Natural killer cell (primary cell): ENCODE measurements at regions not wholly inside any gene's neighbourhood (a gene's known extent, or its start where the extent isn't known, plus 50 kb on each side); places are given as distances from the start of the nearest gene placed in this dataset.

ENCODE experiments used
- ATAC-seq, 3 donors: fragments of 150-1000 bp in 2 of 3; fragments of 200-7000 bp in 1 of 3; cut with Tn5 transposase; 1 replicate in 1 of 3; 2 replicates in 2 of 3; pipeline ENCODE4 v1.10.0; 2021; ENCODE audit warnings: mild to moderate bottlenecking in 2 of 3, moderate library complexity in 2 of 3
- DNase-seq, 2 donors: peaks; one replicate each; pipeline versions ENCODE4 v3.0.0 to v3.0.0-alpha.2; 2013 to 2021; ENCODE audit warnings: mixed read lengths in 1 of 2
- H3K27ac ChIP-seq: one replicate; pipeline ENCODE4 v1.5.1; 2013; ENCODE audit warnings: mild to moderate bottlenecking, low read length
- H3K27me3 ChIP-seq: one replicate; pipeline ENCODE4 v1.6.1; 2013; ENCODE audit warnings: low read length; ENCODE audit not compliant: control insufficient read depth, insufficient read depth
- H3K36me3 ChIP-seq: one replicate; pipeline ENCODE4 v1.6.1; 2013; ENCODE audit warnings: low read length; ENCODE audit not compliant: control insufficient read depth, insufficient read depth
- H3K4me1 ChIP-seq: one replicate; pipeline ENCODE4 v1.6.1; 2013; ENCODE audit warnings: low read length; ENCODE audit not compliant: control insufficient read depth, insufficient read depth
- H3K4me3 ChIP-seq: one replicate; pipeline ENCODE4 v1.5.1; 2013; ENCODE audit warnings: low read length
- H3K9me3 ChIP-seq: one replicate; pipeline ENCODE4 v1.6.1; 2013; ENCODE audit warnings: low read length; ENCODE audit not compliant: control insufficient read depth, insufficient read depth
- H3K27ac Mint-ChIP-seq, 2 donors: one replicate each; pipeline ENCODE4 v1.8.0; 2022; ENCODE audit warnings: mild to moderate bottlenecking in 2 of 2, mixed read lengths in 2 of 2, moderate library complexity in 1 of 2
- H3K27me3 Mint-ChIP-seq, 2 donors: one replicate each; pipeline ENCODE4 v1.8.0; 2022; ENCODE audit warnings: low read depth in 2 of 2, mixed read lengths in 2 of 2
- H3K36me3 Mint-ChIP-seq: one replicate; pipeline ENCODE4 v1.8.0; 2022; ENCODE audit warnings: mixed read lengths
- H3K4me1 Mint-ChIP-seq, 2 donors: one replicate each; pipeline ENCODE4 v1.8.0; 2022; ENCODE audit warnings: mixed read lengths in 2 of 2
- H3K4me3 Mint-ChIP-seq: one replicate; pipeline ENCODE4 v1.8.0; 2022; ENCODE audit warnings: mild to moderate bottlenecking, moderate library complexity, mixed read lengths
- H3K9me3 Mint-ChIP-seq, 2 donors: one replicate each; pipeline ENCODE4 v1.8.0; 2022; ENCODE audit warnings: mixed read lengths in 2 of 2
- WGBS: methylation state at CpG from one replicate; pipeline ENCODE4 v1.1.7; 2013; ENCODE audit warnings: missing lambda C conversion rate; ENCODE audit not compliant: insufficient coverage; 5-methylcytosine and 5-hydroxymethylcytosine counted together
- intact Hi-C: fragments of 100-400 bp; cut with micrococcal nuclease; formaldehyde crosslinking; loops from one replicate; pipeline ENCODE4 v1.14.2; 2022
- TF ChIP-seq, protein P1 (sequence below): fragments of 200-600 bp; IDR thresholded peaks from one replicate; pipeline ENCODE4 v1.8.0; 2022; ENCODE audit warnings: antibody characterized with exemption

- Histone ChIP-seq H3K27ac (no peak overlapping the region), H3K36me3 (no peaks in the 10 kb centered on the region), H3K9me3 (no peaks in the 10 kb centered on the region), H3K4me1 (no peaks in the 10 kb centered on the region), H3K4me3 (no peak overlapping the region), H3K27me3 (no peaks in the 10 kb centered on the region)
- intact Hi-C loops: no loop called here
- Mint-ChIP-seq H3K9me3 (no peaks in the 10 kb centered on the region), H3K4me3 (no peak overlapping the region), H3K4me1 (no peaks in the 10 kb centered on the region), H3K27ac (no peak overlapping the region), H3K36me3 (no peaks in the 10 kb centered on the region), H3K27me3 (no peaks in the 10 kb centered on the region)
- 94% methylated on average over 6 of the region's 6 CpGs for WGBS
- DNase-seq (no peak), ATAC-seq (no peak)
- TF ChIP-seq, protein P1, sequence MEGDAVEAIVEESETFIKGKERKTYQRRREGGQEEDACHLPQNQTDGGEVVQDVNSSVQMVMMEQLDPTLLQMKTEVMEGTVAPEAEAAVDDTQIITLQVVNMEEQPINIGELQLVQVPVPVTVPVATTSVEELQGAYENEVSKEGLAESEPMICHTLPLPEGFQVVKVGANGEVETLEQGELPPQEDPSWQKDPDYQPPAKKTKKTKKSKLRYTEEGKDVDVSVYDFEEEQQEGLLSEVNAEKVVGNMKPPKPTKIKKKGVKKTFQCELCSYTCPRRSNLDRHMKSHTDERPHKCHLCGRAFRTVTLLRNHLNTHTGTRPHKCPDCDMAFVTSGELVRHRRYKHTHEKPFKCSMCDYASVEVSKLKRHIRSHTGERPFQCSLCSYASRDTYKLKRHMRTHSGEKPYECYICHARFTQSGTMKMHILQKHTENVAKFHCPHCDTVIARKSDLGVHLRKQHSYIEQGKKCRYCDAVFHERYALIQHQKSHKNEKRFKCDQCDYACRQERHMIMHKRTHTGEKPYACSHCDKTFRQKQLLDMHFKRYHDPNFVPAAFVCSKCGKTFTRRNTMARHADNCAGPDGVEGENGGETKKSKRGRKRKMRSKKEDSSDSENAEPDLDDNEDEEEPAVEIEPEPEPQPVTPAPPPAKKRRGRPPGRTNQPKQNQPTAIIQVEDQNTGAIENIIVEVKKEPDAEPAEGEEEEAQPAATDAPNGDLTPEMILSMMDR: no peak
Observed at GRCh38 chr4:56184214-56184613, 203.1 kb downstream of the AASDH start.

- DNase-seq (no peak), ATAC-seq (no peak)
- WGBS: 71% methylated on average over 11 of the region's 11 CpGs
- Mint-ChIP-seq H3K27me3 (no peaks in the 10 kb centered on the region), H3K27ac (no peak overlapping the region), H3K9me3 (no peaks in the 10 kb centered on the region), H3K4me3 (no peak overlapping the region), H3K36me3 (no peaks in the 10 kb centered on the region), H3K4me1 (no peaks in the 10 kb centered on the region)
- H3K9me3 ChIP-seq: no peaks in the 10 kb centered on the region
- intact Hi-C loops: no loop called here
- H3K27me3 ChIP-seq: no peaks in the 10 kb centered on the region
- no peak overlapping the region for H3K27ac ChIP-seq
- H3K4me1 ChIP-seq: no peaks in the 10 kb centered on the region
- TF ChIP-seq, protein P1: no peak
- H3K4me3 ChIP-seq: no peak overlapping the region
- no peaks in the 10 kb centered on the region for H3K36me3 ChIP-seq
Observed at GRCh38 chr4:56183344-56183959, 203.8 kb downstream of the AASDH start.

GRCh38 chr4:56182356-56182755 is 204.9 kb downstream of the AASDH start:
- H3K4me3 Mint-ChIP-seq: no peak overlapping the region
- no peak for ATAC-seq
- H3K9me3 ChIP-seq: no peaks in the 10 kb centered on the region
- intact Hi-C loops: no loop called here
- no peaks in the 10 kb centered on the region for H3K27me3 ChIP-seq
- H3K27me3 Mint-ChIP-seq: no peaks in the 10 kb centered on the region
- no peak overlapping the region for H3K27ac ChIP-seq
- TF ChIP-seq, protein P1: no peak
- H3K27ac Mint-ChIP-seq: no peak overlapping the region
- H3K9me3 Mint-ChIP-seq: no peaks in the 10 kb centered on the region
- 85% methylated on average over 6 of the region's 6 CpGs for WGBS
- H3K4me1 ChIP-seq: no peaks in the 10 kb centered on the region
- no peaks in the 10 kb centered on the region for H3K36me3 Mint-ChIP-seq
- no peaks in the 10 kb centered on the region for H3K36me3 ChIP-seq
- H3K4me3 ChIP-seq: no peak overlapping the region
- no peaks in the 10 kb centered on the region for H3K4me1 Mint-ChIP-seq
- DNase-seq: no peak
